Liver (tissue), 8 donors: ENCODE measurements at regions not wholly inside any gene's neighbourhood (a gene's known extent, or its start where the extent isn't known, plus 50 kb on each side); places are given as distances from the start of the nearest gene placed in this dataset.

Source experiments
- DNase-seq: peaks from one replicate; pipeline ENCODE4 v3.0.0-alpha.2; 2017; ENCODE audit warnings: low spot score
- H3K27ac ChIP-seq, 2 donors: one replicate each; pipeline ENCODE4 v1.7.0; 2013; ENCODE audit warnings: inconsistent platforms in 2 of 2, low read length in 2 of 2, control low read depth in 1 of 2, low read depth in 1 of 2, mild to moderate bottlenecking in 1 of 2
- H3K27me3 ChIP-seq, 4 donors: one replicate each; pipeline versions ENCODE4 v1.6.1 to v1.7.0; 2013; ENCODE audit warnings: low read length in 3 of 4, inconsistent platforms in 1 of 4, mild to moderate bottlenecking in 1 of 4, moderate library complexity in 1 of 4; ENCODE audit not compliant: control insufficient read depth in 4 of 4, insufficient read depth in 4 of 4
- H3K36me3 ChIP-seq, 4 donors: one replicate each; pipeline versions ENCODE4 v1.6.1 to v1.7.0; 2013; ENCODE audit warnings: low read length in 3 of 4, mild to moderate bottlenecking in 3 of 4, low read depth in 1 of 4, moderate library complexity in 1 of 4; ENCODE audit not compliant: control insufficient read depth in 4 of 4, insufficient read depth in 3 of 4
- H3K4me1 ChIP-seq, 4 donors: one replicate each; pipeline versions ENCODE4 v1.6.1 to v1.7.0; 2013; ENCODE audit warnings: low read length in 3 of 4, mild to moderate bottlenecking in 3 of 4, moderate library complexity in 1 of 4; ENCODE audit not compliant: control insufficient read depth in 4 of 4, insufficient read depth in 4 of 4
- H3K4me3 ChIP-seq, 3 donors: one replicate each; pipeline versions ENCODE4 v1.6.1 to v1.7.0; 2013; ENCODE audit warnings: low read length in 3 of 3, control low read depth in 1 of 3, low read depth in 1 of 3, mild to moderate bottlenecking in 1 of 3
- H3K9ac ChIP-seq, 2 donors: one replicate each; pipeline ENCODE4 v1.7.0; 2013; ENCODE audit warnings: low read length in 2 of 2, mild to moderate bottlenecking in 2 of 2, moderate library complexity in 2 of 2, control low read depth in 1 of 2, low read depth in 1 of 2
- H3K9me3 ChIP-seq, 4 donors: one replicate each; pipeline versions ENCODE4 v1.6.1 to v1.7.0; 2013; ENCODE audit warnings: low read length in 3 of 4; ENCODE audit not compliant: control insufficient read depth in 4 of 4
- CTCF ChIP-seq: fragments of 150-350 bp; IDR thresholded peaks from 2 replicates; pipeline ENCODE4 v1.5.1; 2017; ENCODE audit warnings: improper control_type of control experiment, low read depth, low read length; ENCODE audit not compliant: missing input control
- FOXA1 ChIP-seq: IDR thresholded peaks from 2 replicates; pipeline ENCODE4 v1.6.1; 2016; ENCODE audit warnings: antibody characterized with exemption
- GABPA ChIP-seq, 2 donors: IDR thresholded peaks in 1 of 2; conservative IDR thresholded peaks in 1 of 2; 2 replicates each; pipeline ENCODE4 v1.6.1; 2016; ENCODE audit warnings: antibody characterized with exemption in 2 of 2, mild to moderate bottlenecking in 1 of 2, moderate library complexity in 1 of 2
- JUND ChIP-seq, 2 donors: IDR thresholded peaks; 2 replicates each; pipeline ENCODE4 v1.6.1; 2016; ENCODE audit warnings: antibody characterized with exemption in 2 of 2
- MAX ChIP-seq: IDR thresholded peaks from 2 replicates; pipeline ENCODE4 v1.6.1; 2016; ENCODE audit warnings: antibody characterized with exemption
- NR2F2 ChIP-seq: IDR thresholded peaks from 2 replicates; pipeline ENCODE4 v1.6.1; 2016; ENCODE audit warnings: antibody characterized with exemption
- RAD21 ChIP-seq, 2 donors: IDR thresholded peaks; 2 replicates each; pipeline ENCODE4 v1.6.1; 2016; ENCODE audit warnings: antibody characterized with exemption in 2 of 2, mild to moderate bottlenecking in 2 of 2
- REST ChIP-seq: IDR thresholded peaks from 2 replicates; pipeline ENCODE4 v1.6.1; 2016; ENCODE audit warnings: antibody characterized with exemption, mild to moderate bottlenecking
- RXRA ChIP-seq, 2 donors: IDR thresholded peaks; 2 replicates each; pipeline ENCODE4 v1.6.1; 2017 to 2018; ENCODE audit warnings: antibody characterized with exemption in 2 of 2, mild to moderate bottlenecking in 1 of 2
- SP1 ChIP-seq: IDR thresholded peaks from 2 replicates; pipeline ENCODE4 v1.6.1; 2018; ENCODE audit warnings: antibody characterized with exemption, mild to moderate bottlenecking
- YY1 ChIP-seq: IDR thresholded peaks from 2 replicates; pipeline ENCODE4 v1.6.1; 2016; ENCODE audit warnings: antibody characterized with exemption, mild to moderate bottlenecking
- WGBS: extraction: QIAGEN DNeasy Blood & Tissue Kit; methylation state at CpG from one replicate; pipeline ENCODE4 v1.1.7; 2013; 5-methylcytosine and 5-hydroxymethylcytosine counted together
- donor health status: healthy.
- donor health status: healthy.
- donor health status: healthy.
- donor health status: healthy.
- donor health status: healthy.

- H3K4me1 ChIP-seq: no peaks in the 10 kb centered on the region
- H3K27ac ChIP-seq: no peak overlapping the region
- TF ChIP-seq REST (no peak), CTCF (no peak), YY1 (no peak), JUND (IDR thresholded peaks at IDR 0.05) (no peak), SP1 (no peak), GABPA (IDR thresholded peaks at IDR 0.05 in 1 of 2, conservative IDR thresholded peaks at IDR 0.05 in 1 of 2) (no peak), FOXA1 (no peak), MAX (no peak), RAD21 (IDR thresholded peaks at IDR 0.05) (no peak), RXRA (IDR thresholded peaks at IDR 0.05) (no peak)
- no peak overlapping the region for H3K4me3 ChIP-seq
- no peak for DNase-seq
- H3K36me3 ChIP-seq: no peaks in the 10 kb centered on the region
- WGBS: 58% methylated on average over 6 of the region's 6 CpGs
- no peaks in the 10 kb centered on the region for H3K9me3 ChIP-seq
- no peak overlapping the region for H3K9ac ChIP-seq
- H3K27me3 ChIP-seq: no peaks in the 10 kb centered on the region
Measured at GRCh38 chr4:30839583-30840520, 119.7 kb downstream of the PCDH7 start.

- Histone ChIP-seq H3K27me3 (no peaks in the 10 kb centered on the region), H3K36me3 (no peaks in the 10 kb centered on the region), H3K9ac (no peak overlapping the region), H3K4me3 (no peak overlapping the region), H3K9me3 (no peaks in the 10 kb centered on the region), H3K4me1 (no peaks in the 10 kb centered on the region), H3K27ac (no peak overlapping the region)
- TF ChIP-seq MAX (no peak), NR2F2 (no peak)
- WGBS: 44% methylated on average over 3 of the region's 3 CpGs
- no peak for DNase-seq
Measured at GRCh38 chr4:30840571-30840970, 120.4 kb downstream of the PCDH7 start.
